Iris pigment epithelial cell (primary cell): ENCODE measurements at regions not wholly inside any gene's neighbourhood (a gene's known extent, or its start where the extent isn't known, plus 50 kb on each side); places are given as distances from the start of the nearest gene placed in this dataset.

Source experiments
- DNase-seq: peaks from one replicate; pipeline ENCODE4 v3.0.0-alpha.2; 2011; ENCODE audit warnings: low read depth

- no peak for DNase-seq
Observed at GRCh38 chr6:65814071-65814470, 107.0 kb upstream of the EYS start.

GRCh38 chr6:65803186-65803585 is 96.2 kb upstream of the EYS start:
- DNase-seq: no peak

GRCh38 chr6:65799389-65799788 is 92.4 kb upstream of the EYS start:
- no peak for DNase-seq

- DNase-seq: no peak
Observed at GRCh38 chr6:65798280-65799014, 91.4 kb upstream of the EYS start.

- no peak for DNase-seq
Observed at GRCh38 chr6:65790666-65791065, 83.6 kb upstream of the EYS start.

- DNase-seq: no peak
Observed at GRCh38 chr6:65787787-65788186, 80.8 kb upstream of the EYS start.

GRCh38 chr6:65786815-65787214 is 79.8 kb upstream of the EYS start:
- no peak for DNase-seq

GRCh38 chr6:65780691-65781090 is 73.7 kb upstream of the EYS start:
- no peak for DNase-seq

GRCh38 chr6:65776332-65776731 is 69.3 kb upstream of the EYS start:
- no peak for DNase-seq

GRCh38 chr6:65771946-65772345 is 64.9 kb upstream of the EYS start:
- DNase-seq: no peak

- DNase-seq: no peak
Observed at GRCh38 chr6:65761890-65762289, 54.9 kb upstream of the EYS start.

GRCh38 chr6:65760285-65760684 is 53.3 kb upstream of the EYS start:
- peak; percentile 1 for DNase-seq
